ENCODE measurements at regions not wholly inside any gene's neighbourhood (a gene's known extent, or its start where the extent isn't known, plus 50 kb on each side); places are given as distances from the start of the nearest gene placed in this dataset.

DNA sequence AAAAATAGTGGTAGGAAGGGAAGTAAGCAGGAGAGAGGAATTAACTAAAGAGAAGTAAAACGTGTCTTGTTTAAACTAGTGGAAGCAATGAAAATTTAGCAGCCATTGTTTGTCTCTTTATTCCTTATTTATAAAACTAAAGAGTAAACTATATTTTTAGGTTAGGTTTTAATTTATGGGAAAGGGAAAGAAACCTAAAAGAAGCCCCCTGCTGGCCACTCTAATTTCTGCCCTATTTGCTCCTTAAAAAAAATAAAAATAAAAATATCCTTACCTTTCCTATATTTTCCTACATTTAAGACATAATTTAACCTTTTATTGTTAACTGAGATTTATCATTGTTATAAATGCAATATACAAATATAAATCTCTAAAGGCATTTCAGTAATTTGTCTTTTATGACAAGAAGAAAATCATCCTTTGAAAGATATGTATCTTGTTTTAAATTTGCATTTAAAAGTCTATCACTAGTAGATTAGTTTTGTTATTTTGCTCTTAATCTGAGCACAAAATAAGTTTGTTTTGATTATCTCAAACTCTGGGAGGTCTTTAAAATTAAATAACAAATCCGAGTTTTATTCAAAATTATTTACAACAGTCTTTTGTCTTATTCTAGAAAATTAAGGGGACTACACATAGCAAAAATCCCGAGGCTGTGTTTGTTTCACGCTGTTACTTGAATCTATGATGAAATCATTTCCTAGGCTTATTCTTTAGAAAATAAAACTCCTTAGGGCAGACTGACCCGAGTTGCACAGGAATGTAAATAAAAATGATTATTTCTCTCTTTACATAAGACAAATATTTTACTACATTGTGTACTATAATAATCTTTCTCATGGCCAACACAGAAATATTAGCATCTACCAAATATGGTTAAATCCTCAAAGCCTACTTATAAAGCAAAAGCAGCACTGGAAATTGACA is 201.7 kb downstream of the NRIP1 start (continued):
- TF ChIP-seq, protein P1, sequence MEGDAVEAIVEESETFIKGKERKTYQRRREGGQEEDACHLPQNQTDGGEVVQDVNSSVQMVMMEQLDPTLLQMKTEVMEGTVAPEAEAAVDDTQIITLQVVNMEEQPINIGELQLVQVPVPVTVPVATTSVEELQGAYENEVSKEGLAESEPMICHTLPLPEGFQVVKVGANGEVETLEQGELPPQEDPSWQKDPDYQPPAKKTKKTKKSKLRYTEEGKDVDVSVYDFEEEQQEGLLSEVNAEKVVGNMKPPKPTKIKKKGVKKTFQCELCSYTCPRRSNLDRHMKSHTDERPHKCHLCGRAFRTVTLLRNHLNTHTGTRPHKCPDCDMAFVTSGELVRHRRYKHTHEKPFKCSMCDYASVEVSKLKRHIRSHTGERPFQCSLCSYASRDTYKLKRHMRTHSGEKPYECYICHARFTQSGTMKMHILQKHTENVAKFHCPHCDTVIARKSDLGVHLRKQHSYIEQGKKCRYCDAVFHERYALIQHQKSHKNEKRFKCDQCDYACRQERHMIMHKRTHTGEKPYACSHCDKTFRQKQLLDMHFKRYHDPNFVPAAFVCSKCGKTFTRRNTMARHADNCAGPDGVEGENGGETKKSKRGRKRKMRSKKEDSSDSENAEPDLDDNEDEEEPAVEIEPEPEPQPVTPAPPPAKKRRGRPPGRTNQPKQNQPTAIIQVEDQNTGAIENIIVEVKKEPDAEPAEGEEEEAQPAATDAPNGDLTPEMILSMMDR (IDR thresholded peaks at IDR 0.05 in 2 of 3, conservative IDR thresholded peaks at IDR 0.05 in 1 of 3; ENCODE audit: insufficient read depth in 2 of 3, low read depth in 1 of 3, low read length in 3 of 3): peak; percentile 15 to 53 (median 31); a peak in 3 of 6 replicates
- TF ChIP-seq ZNF384 (IDR thresholded peaks at IDR 0.05; ENCODE audit: low read depth, low read length) (0 out of 2 replicates have a peak, but pooled peaks have one; percentile 21), PHB (CRISPR knock-in tag; IDR thresholded peaks at IDR 0.05) (no peak), HNRNPK (IDR thresholded peaks at IDR 0.05; ENCODE audit: low read depth, low read length, poor library complexity, severe bottlenecking) (no peak), MED1 (CRISPR knock-in tag; IDR thresholded peaks at IDR 0.05; ENCODE audit: borderline replicate concordance) (no peak), ZNF12 (CRISPR knock-in tag; IDR thresholded peaks at IDR 0.05) (no peak)

- DNase-seq (ENCODE audit: extremely low read depth in 1 of 4, low spot score in 3 of 4) (no peak), FAIRE-seq (no peak), ATAC-seq (no peak)
- H3K9ac ChIP-seq (ENCODE audit: insufficient read depth in 1 of 2, low read depth in 2 of 2, low read length in 2 of 2): no peak overlapping the region
- intact Hi-C loops (cut with micrococcal nuclease) (loop anchor here (10.0 kb wide), 1 partner anchor 424 kb away; no protein-coding TSS in a partner anchor), in situ Hi-C loops (cut with MboI) (no loop called here)
- CTCF ChIA-PET (ENCODE audit: low intra/inter-chr PET ratio): no interaction called here
- POLR2A ChIA-PET: interaction anchor here (0.8 kb wide), 1 partner anchor 390 kb away, joined by 3 read pairs; no protein-coding TSS in a partner anchor
- 27% methylated on average over 2 of the region's 2 CpGs for WGBS (ENCODE audit: insufficient coverage, low coverage, missing lambda C conversion rate)
- H3K79me2 ChIP-seq (ENCODE audit: control insufficient read depth, insufficient read depth, low read length): no peaks in the 10 kb centered on the region
- peaks cover 0 to 1% of the 10 kb centered on the region in 2 experiments; a peak in 1 of 5 replicates for H3K4me1 ChIP-seq (replicated peaks in 1 of 2; ENCODE audit: control insufficient read depth in 2 of 2, insufficient read depth in 2 of 2, low read length in 2 of 2)
- no peak overlapping the region for H3K27ac ChIP-seq (ENCODE audit: extremely low read depth, low read depth, low read length)
- no peaks in the 10 kb centered on the region; the same call in 1 of the 2 replicates for H3K9me3 ChIP-seq (replicated peaks; ENCODE audit: control insufficient read depth, insufficient read depth, low read depth, low read length)
- no peaks in the 10 kb centered on the region for H3K9me1 ChIP-seq (ENCODE audit: control insufficient read depth, insufficient read depth, low read length)
- no peak overlapping the region for H3K4me3 ChIP-seq
- no peak overlapping the region for H2AFZ ChIP-seq (ENCODE audit: low read depth, low read length)
- TF ChIP-seq MAZ (CRISPR knock-in tag; conservative IDR thresholded peaks at IDR 0.05 in 1 of 2, IDR thresholded peaks at IDR 0.05 in 1 of 2) (no peak), YBX1 (IDR thresholded peaks at IDR 0.05) (no peak), KLF10 (CRISPR knock-in tag; IDR thresholded peaks at IDR 0.05) (no peak), SIX5 (IDR thresholded peaks at IDR 0.05; ENCODE audit: borderline replicate concordance in 1 of 2, insufficient read depth in 1 of 2, low read depth in 1 of 2, low read length in 2 of 2) (no peak), MTF1 (CRISPR knock-in tag; IDR thresholded peaks at IDR 0.05; ENCODE audit: borderline replicate concordance) (no peak), C11orf30 (IDR thresholded peaks at IDR 0.05; ENCODE audit: low read depth) (no peak), HCFC1 (IDR thresholded peaks at IDR 0.05; ENCODE audit: low read depth, low read length) (no peak), MEF2A (IDR thresholded peaks at IDR 0.05; ENCODE audit: control insufficient read depth, low read depth, low read length) (no peak)
- TF ChIP-seq, protein P2, sequence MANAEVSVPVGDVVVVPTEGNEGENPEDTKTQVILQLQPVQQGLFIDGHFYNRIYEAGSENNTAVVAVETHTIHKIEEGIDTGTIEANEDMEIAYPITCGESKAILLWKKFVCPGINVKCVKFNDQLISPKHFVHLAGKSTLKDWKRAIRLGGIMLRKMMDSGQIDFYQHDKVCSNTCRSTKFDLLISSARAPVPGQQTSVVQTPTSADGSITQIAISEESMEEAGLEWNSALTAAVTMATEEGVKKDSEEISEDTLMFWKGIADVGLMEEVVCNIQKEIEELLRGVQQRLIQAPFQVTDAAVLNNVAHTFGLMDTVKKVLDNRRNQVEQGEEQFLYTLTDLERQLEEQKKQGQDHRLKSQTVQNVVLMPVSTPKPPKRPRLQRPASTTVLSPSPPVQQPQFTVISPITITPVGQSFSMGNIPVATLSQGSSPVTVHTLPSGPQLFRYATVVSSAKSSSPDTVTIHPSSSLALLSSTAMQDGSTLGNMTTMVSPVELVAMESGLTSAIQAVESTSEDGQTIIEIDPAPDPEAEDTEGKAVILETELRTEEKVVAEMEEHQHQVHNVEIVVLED (CRISPR knock-in tag; IDR thresholded peaks at IDR 0.05): no peak
- TF ChIP-seq, protein P3, sequence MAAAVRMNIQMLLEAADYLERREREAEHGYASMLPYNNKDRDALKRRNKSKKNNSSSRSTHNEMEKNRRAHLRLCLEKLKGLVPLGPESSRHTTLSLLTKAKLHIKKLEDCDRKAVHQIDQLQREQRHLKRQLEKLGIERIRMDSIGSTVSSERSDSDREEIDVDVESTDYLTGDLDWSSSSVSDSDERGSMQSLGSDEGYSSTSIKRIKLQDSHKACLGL (CRISPR knock-in tag; IDR thresholded peaks at IDR 0.05; ENCODE audit: borderline replicate concordance, poor library complexity, severe bottlenecking): no peak
- no TSS peak for BruUV-seq (replicated peaks)
- no peaks in the 10 kb centered on the region for H3K27me3 ChIP-seq (ENCODE audit: control insufficient read depth in 2 of 2, insufficient read depth in 2 of 2, low read length in 2 of 2)
- no peak overlapping the region for H3K4me2 ChIP-seq (ENCODE audit: insufficient read depth, low read length)
- no peaks in the 10 kb centered on the region for H3K36me3 ChIP-seq (ENCODE audit: control insufficient read depth, insufficient read depth, low read length)
- H4K20me1 ChIP-seq (replicated peaks; ENCODE audit: control insufficient read depth, insufficient read depth, low read length): no peaks in the 10 kb centered on the region
Measured at GRCh38 chr21:14858311-14858710, 206.5 kb downstream of the NRIP1 start.

Data from K562 (cell line).